ENCODE measurements at regions not wholly inside any gene's neighbourhood (a gene's known extent, or its start where the extent isn't known, plus 50 kb on each side); places are given as distances from the start of the nearest gene placed in this dataset.
"Not testable (repeated sequence)": the region's sequence is repeated elsewhere in the genome, so short reads cannot be mapped to it uniquely, and the experiment has no call there.

- TF ChIP-seq POLR2A (IDR thresholded peaks at IDR 0.05) = not testable (repeated sequence)
- TF ChIP-seq, protein P1, sequence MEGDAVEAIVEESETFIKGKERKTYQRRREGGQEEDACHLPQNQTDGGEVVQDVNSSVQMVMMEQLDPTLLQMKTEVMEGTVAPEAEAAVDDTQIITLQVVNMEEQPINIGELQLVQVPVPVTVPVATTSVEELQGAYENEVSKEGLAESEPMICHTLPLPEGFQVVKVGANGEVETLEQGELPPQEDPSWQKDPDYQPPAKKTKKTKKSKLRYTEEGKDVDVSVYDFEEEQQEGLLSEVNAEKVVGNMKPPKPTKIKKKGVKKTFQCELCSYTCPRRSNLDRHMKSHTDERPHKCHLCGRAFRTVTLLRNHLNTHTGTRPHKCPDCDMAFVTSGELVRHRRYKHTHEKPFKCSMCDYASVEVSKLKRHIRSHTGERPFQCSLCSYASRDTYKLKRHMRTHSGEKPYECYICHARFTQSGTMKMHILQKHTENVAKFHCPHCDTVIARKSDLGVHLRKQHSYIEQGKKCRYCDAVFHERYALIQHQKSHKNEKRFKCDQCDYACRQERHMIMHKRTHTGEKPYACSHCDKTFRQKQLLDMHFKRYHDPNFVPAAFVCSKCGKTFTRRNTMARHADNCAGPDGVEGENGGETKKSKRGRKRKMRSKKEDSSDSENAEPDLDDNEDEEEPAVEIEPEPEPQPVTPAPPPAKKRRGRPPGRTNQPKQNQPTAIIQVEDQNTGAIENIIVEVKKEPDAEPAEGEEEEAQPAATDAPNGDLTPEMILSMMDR (IDR thresholded peaks at IDR 0.05) = not testable (repeated sequence)
Observed at GRCh38 chr2:113365290-113365689, 72.2 kb upstream of the ZNG1B start.
